ENCODE measurements at regions not wholly inside any gene's neighbourhood (a gene's known extent, or its start where the extent isn't known, plus 50 kb on each side); places are given as distances from the start of the nearest gene placed in this dataset.
"Not testable (repeated sequence)": the region's sequence is repeated elsewhere in the genome, so short reads cannot be mapped to it uniquely, and the experiment has no call there.

DNA sequence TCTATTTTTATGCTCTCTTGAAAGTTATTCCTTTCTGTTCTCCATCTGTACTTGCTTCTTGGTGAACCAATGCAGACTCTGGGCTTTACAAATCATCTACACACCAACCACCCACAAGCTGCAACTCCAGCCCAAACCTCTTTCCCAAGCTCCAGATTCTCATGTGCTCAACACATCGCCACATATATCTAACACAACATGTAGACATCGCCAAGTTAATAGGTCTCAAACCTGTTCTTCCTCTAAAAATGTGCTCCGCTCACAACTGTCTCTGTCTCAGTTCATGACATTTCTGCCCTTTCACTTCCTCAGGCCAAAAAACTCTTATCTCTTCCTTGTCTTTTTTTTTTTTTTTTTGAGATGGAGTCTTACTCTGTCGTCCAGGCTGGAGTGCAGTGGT lies 95.7 kb upstream of the EEPD1 start:
- Histone ChIP-seq H3K9ac (ENCODE audit: low read depth, low read length) (no peak overlapping the region), H3K9me3 (ENCODE audit: insufficient read depth, low read depth, low read length) (no peaks in the 10 kb centered on the region), H3K27me3 (ENCODE audit: insufficient read depth, low read length) (no peaks in the 10 kb centered on the region), H3K27ac (ENCODE audit: low read depth, low read length) (no peak overlapping the region), H3K4me3 (ENCODE audit: low read length) (no peak overlapping the region), H3K4me1 (ENCODE audit: insufficient read depth, low read length) (no peaks in the 10 kb centered on the region), H3K36me3 (ENCODE audit: insufficient read depth, low read length) (no peaks in the 10 kb centered on the region)
- WGBS: 94% methylated on average over 4 of the region's 4 CpGs

DNA sequence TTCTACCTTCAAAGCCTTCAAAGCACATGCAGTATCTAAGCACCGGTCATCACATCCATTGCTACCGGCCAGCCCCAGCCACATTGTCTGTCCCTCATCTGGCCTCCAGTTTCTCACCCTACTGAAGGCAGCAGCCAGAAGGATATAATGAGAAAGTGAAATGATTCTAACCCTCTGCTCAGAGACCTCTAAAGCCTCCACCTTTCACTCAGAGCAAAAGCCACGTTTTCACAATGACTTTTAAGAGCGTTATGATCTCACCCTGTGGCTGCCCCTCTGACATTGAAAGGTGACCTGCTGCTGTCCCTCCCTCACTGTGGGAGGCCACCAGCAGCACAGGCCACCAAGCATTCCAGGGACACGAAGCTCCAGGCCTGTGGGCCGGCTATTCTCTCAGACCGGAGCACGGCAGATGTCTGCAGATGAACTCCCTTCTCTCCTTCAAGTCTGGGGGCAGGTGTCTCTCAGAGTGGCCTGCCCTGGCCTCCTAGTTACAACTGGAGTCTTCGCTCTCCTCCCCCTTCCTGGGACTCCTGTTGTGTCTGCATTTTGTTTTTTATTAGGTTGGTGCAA lies 94.9 kb upstream of the EEPD1 start:
- Histone ChIP-seq H3K36me3 (ENCODE audit: insufficient read depth, low read length) (no peaks in the 10 kb centered on the region), H3K4me3 (ENCODE audit: low read length) (no peak overlapping the region), H3K27ac (ENCODE audit: low read depth, low read length) (no peak overlapping the region), H3K9me3 (ENCODE audit: insufficient read depth, low read depth, low read length) (no peaks in the 10 kb centered on the region), H3K9ac (ENCODE audit: low read depth, low read length) (no peak overlapping the region), H3K4me1 (ENCODE audit: insufficient read depth, low read length) (no peaks in the 10 kb centered on the region), H3K27me3 (ENCODE audit: insufficient read depth, low read length) (no peaks in the 10 kb centered on the region)
- 69% methylated on average over 9 of the region's 9 CpGs for WGBS

GRCh38 chr7:36060388-36060787 lies 92.7 kb upstream of the EEPD1 start:
- not testable (repeated sequence) for H3K4me3 ChIP-seq (ENCODE audit: low read length); H3K9ac ChIP-seq (ENCODE audit: low read depth, low read length); H3K36me3 ChIP-seq (ENCODE audit: insufficient read depth, low read length); H3K27me3 ChIP-seq (ENCODE audit: insufficient read depth, low read length); H3K9me3 ChIP-seq (ENCODE audit: insufficient read depth, low read depth, low read length); H3K4me1 ChIP-seq (ENCODE audit: insufficient read depth, low read length); H3K27ac ChIP-seq (ENCODE audit: low read depth, low read length)
- WGBS: 93% methylated on average over 10 of the region's 11 CpGs

- Histone ChIP-seq H3K27ac (ENCODE audit: low read depth, low read length) (no peak overlapping the region), H3K4me3 (ENCODE audit: low read length) (no peak overlapping the region), H3K9me3 (ENCODE audit: insufficient read depth, low read depth, low read length) (no peaks in the 10 kb centered on the region), H3K4me1 (ENCODE audit: insufficient read depth, low read length) (peaks cover 7% of the 10 kb centered on the region; the same call in 1 of the 2 replicates), H3K36me3 (ENCODE audit: insufficient read depth, low read length) (no peaks in the 10 kb centered on the region), H3K9ac (ENCODE audit: low read depth, low read length) (no peak overlapping the region), H3K27me3 (ENCODE audit: insufficient read depth, low read length) (no peaks in the 10 kb centered on the region)
- 93% methylated on average over 4 of the region's 4 CpGs for WGBS
Measured at GRCh38 chr7:36062154-36062815, 90.8 kb upstream of the EEPD1 start.

GRCh38 chr7:36064676-36065075 lies 88.4 kb upstream of the EEPD1 start:
- H3K4me3 ChIP-seq (ENCODE audit: low read length): no peak overlapping the region
- H3K36me3 ChIP-seq (ENCODE audit: insufficient read depth, low read length): no peaks in the 10 kb centered on the region
- H3K9me3 ChIP-seq (ENCODE audit: insufficient read depth, low read depth, low read length): no peaks in the 10 kb centered on the region
- 97% methylated on average over 3 of the region's 3 CpGs for WGBS
- no peak overlapping the region for H3K27ac ChIP-seq (ENCODE audit: low read depth, low read length)
- H3K9ac ChIP-seq (ENCODE audit: low read depth, low read length): no peak overlapping the region
- H3K27me3 ChIP-seq (ENCODE audit: insufficient read depth, low read length): no peaks in the 10 kb centered on the region
- H3K4me1 ChIP-seq (ENCODE audit: insufficient read depth, low read length): peaks cover 7% of the 10 kb centered on the region; the same call in 1 of the 2 replicates

- H3K27ac ChIP-seq (ENCODE audit: low read depth, low read length); H3K4me3 ChIP-seq (ENCODE audit: low read length); H3K36me3 ChIP-seq (ENCODE audit: insufficient read depth, low read length); H3K27me3 ChIP-seq (ENCODE audit: insufficient read depth, low read length); H3K9me3 ChIP-seq (ENCODE audit: insufficient read depth, low read depth, low read length); H3K4me1 ChIP-seq (ENCODE audit: insufficient read depth, low read length); H3K9ac ChIP-seq (ENCODE audit: low read depth, low read length): not testable (repeated sequence)
- WGBS: 96% methylated on average over 9 of the region's 10 CpGs
Measured at GRCh38 chr7:36065563-36066342, 87.3 kb upstream of the EEPD1 start.

DNA sequence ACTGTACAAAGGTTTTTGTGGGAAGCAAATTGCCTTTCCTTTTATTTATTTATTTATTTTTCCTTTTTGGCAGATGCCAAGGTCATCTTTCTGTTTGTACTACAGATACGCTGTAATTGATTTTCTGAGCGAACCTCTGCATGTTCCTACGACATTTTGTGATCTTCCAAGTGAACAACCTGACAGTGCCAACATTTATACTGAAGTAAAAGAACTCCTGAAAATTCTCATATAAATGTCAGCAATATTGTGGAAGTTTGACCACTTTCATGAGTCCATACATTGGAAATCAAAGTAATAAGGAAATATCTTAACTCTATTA lies 86.8 kb upstream of the EEPD1 start:
- H3K4me3 ChIP-seq (ENCODE audit: low read length): no peak overlapping the region
- H3K9ac ChIP-seq (ENCODE audit: low read depth, low read length): no peak overlapping the region
- 98% methylated on average over 3 of the region's 3 CpGs for WGBS
- no peaks in the 10 kb centered on the region for H3K9me3 ChIP-seq (ENCODE audit: insufficient read depth, low read depth, low read length)
- no peak overlapping the region for H3K27ac ChIP-seq (ENCODE audit: low read depth, low read length)
- no peaks in the 10 kb centered on the region for H3K27me3 ChIP-seq (ENCODE audit: insufficient read depth, low read length)
- H3K4me1 ChIP-seq (ENCODE audit: insufficient read depth, low read length): peaks cover 7% of the 10 kb centered on the region; the same call in 1 of the 2 replicates
- H3K36me3 ChIP-seq (ENCODE audit: insufficient read depth, low read length): no peaks in the 10 kb centered on the region

- Histone ChIP-seq H3K27ac (ENCODE audit: low read depth, low read length) (no peak overlapping the region), H3K36me3 (ENCODE audit: insufficient read depth, low read length) (no peaks in the 10 kb centered on the region), H3K4me3 (ENCODE audit: low read length) (no peak overlapping the region), H3K9ac (ENCODE audit: low read depth, low read length) (no peak overlapping the region), H3K27me3 (ENCODE audit: insufficient read depth, low read length) (no peaks in the 10 kb centered on the region), H3K9me3 (ENCODE audit: insufficient read depth, low read depth, low read length) (no peaks in the 10 kb centered on the region), H3K4me1 (ENCODE audit: insufficient read depth, low read length) (no peaks in the 10 kb centered on the region)
- WGBS: 93% methylated on average over 8 of the region's 8 CpGs
Measured at GRCh38 chr7:36070230-36070629, 82.8 kb upstream of the EEPD1 start.

- Histone ChIP-seq H3K9me3 (ENCODE audit: insufficient read depth, low read depth, low read length) (no peaks in the 10 kb centered on the region), H3K4me1 (ENCODE audit: insufficient read depth, low read length) (0 out of 2 replicates have a peak, but pooled peaks cover 6% of the 10 kb centered on the region), H3K4me3 (ENCODE audit: low read length) (no peak overlapping the region), H3K27ac (ENCODE audit: low read depth, low read length) (no peak overlapping the region), H3K36me3 (ENCODE audit: insufficient read depth, low read length) (no peaks in the 10 kb centered on the region), H3K9ac (ENCODE audit: low read depth, low read length) (no peak overlapping the region), H3K27me3 (ENCODE audit: insufficient read depth, low read length) (no peaks in the 10 kb centered on the region)
- 94% methylated on average over 1 of the region's 1 CpG for WGBS
Measured at GRCh38 chr7:36071605-36072004, 81.4 kb upstream of the EEPD1 start.

DNA sequence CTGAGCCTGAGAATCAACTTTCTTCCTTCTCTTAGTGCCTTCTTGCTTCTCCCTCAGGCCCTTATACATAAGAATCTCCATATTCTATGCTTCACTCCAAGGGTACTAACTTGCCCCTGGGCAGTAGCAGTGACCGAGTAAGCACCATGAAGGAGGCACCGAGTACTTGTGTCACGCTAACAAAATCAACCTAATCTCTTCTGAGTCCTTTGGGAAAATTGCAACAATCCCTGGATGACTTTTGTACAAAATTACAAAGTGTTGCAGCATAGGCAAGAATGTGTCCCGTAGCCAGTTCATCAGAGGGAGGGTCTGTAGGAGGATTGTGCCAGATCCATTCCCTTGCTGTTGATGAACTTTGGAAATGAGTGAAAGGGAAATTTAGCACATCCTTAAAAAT lies 80.4 kb upstream of the EEPD1 start:
- Histone ChIP-seq H3K4me1 (ENCODE audit: insufficient read depth, low read length) (0 out of 2 replicates have a peak, but pooled peaks cover 6% of the 10 kb centered on the region), H3K9ac (ENCODE audit: low read depth, low read length) (no peak overlapping the region), H3K27me3 (ENCODE audit: insufficient read depth, low read length) (no peaks in the 10 kb centered on the region), H3K27ac (ENCODE audit: low read depth, low read length) (no peak overlapping the region), H3K9me3 (ENCODE audit: insufficient read depth, low read depth, low read length) (no peaks in the 10 kb centered on the region), H3K36me3 (ENCODE audit: insufficient read depth, low read length) (no peaks in the 10 kb centered on the region), H3K4me3 (ENCODE audit: low read length) (no peak overlapping the region)
- 91% methylated on average over 4 of the region's 4 CpGs for WGBS

DNA sequence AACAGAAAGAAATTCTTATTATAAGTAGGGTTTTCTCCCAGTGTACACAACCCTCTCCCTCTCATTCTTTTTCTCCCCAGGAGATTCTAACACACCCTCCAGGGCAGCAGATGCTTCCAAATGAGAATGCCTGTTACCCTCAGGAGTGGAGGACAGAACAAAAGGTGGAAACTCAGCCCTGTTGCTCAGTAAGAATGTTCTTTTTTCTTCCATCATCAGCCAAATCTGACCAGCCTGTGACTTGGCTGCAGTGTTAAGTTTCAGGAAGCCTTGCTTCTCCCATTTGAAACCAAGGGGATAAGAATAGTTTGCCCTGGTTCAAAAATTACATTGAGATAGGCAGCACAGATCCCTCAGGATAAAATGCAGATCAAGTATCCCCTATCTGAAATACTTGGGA lies 77.5 kb upstream of the EEPD1 start:
- Histone ChIP-seq H3K36me3 (ENCODE audit: insufficient read depth, low read length) (no peaks in the 10 kb centered on the region), H3K27me3 (ENCODE audit: insufficient read depth, low read length) (no peaks in the 10 kb centered on the region), H3K4me3 (ENCODE audit: low read length) (no peak overlapping the region), H3K9me3 (ENCODE audit: insufficient read depth, low read depth, low read length) (no peaks in the 10 kb centered on the region), H3K4me1 (ENCODE audit: insufficient read depth, low read length) (0 out of 2 replicates have a peak, but pooled peaks cover 6% of the 10 kb centered on the region), H3K9ac (ENCODE audit: low read depth, low read length) (no peak overlapping the region), H3K27ac (ENCODE audit: low read depth, low read length) (no peak overlapping the region)

Data from HUES64 (cell line).